WTC11 (cell line): ENCODE measurements at regions not wholly inside any gene's neighbourhood (a gene's known extent, or its start where the extent isn't known, plus 50 kb on each side); places are given as distances from the start of the nearest gene placed in this dataset.

Experiments
- ATAC-seq: fragments of 200-7000 bp; cut with Tn5 transposase; 2 replicates; pipeline ENCODE4 v1.10.0; 2021; ENCODE audit warnings: mild to moderate bottlenecking, moderate library complexity
- CTCF ChIA-PET: fragments of 300-600 bp; sonication (Branson Sonifier 250); formaldehyde crosslinking; loops from one replicate; lab custom pipeline; 2021; ENCODE audit warnings: antibody characterized with exemption; lab: Charles Lee
- POLR2A ChIA-PET: fragments of 350-600 bp; sonication (Branson Sonifier 250); formaldehyde crosslinking; loops from one replicate; lab custom pipeline; 2021; ENCODE audit warnings: antibody characterized with exemption; lab: Charles Lee
- DNase-seq: peaks from one replicate; pipeline ENCODE4 v3.0.0; 2021; ENCODE audit warnings: low spot score
- H3K27ac Mint-ChIP-seq: 2 replicates; pipeline ENCODE4 v1.8.0; 2021; ENCODE audit warnings: mixed read lengths
- H3K27me3 Mint-ChIP-seq: 2 replicates; pipeline ENCODE4 v1.8.0; 2021; ENCODE audit warnings: low read depth, mild to moderate bottlenecking, moderate library complexity, mixed read lengths
- H3K36me3 Mint-ChIP-seq: 2 replicates; pipeline ENCODE4 v1.8.0; 2021; ENCODE audit warnings: mixed read lengths
- H3K4me1 Mint-ChIP-seq: 2 replicates; pipeline ENCODE4 v1.8.0; 2022; ENCODE audit warnings: mixed read lengths
- H3K4me3 Mint-ChIP-seq: 2 replicates; pipeline ENCODE4 v1.8.0; 2021; ENCODE audit warnings: mild to moderate bottlenecking, moderate library complexity, mixed read lengths
- H3K9me3 Mint-ChIP-seq: 2 replicates; pipeline ENCODE4 v1.8.0; 2021; ENCODE audit warnings: mixed read lengths
- ATF1 ChIP-seq: sonication (generic); formaldehyde crosslinking; IDR thresholded peaks from 2 replicates; pipeline ENCODE4 v1.8.1; 2023; ENCODE audit warnings: mild to moderate bottlenecking, moderate library complexity, missing genetic modification reagents
- ATF6 ChIP-seq: sonication (generic); formaldehyde crosslinking; IDR thresholded peaks from 2 replicates; pipeline ENCODE4 v1.8.1; 2023; ENCODE audit warnings: mild to moderate bottlenecking, missing genetic modification reagents
- CBFB ChIP-seq: sonication (generic); formaldehyde crosslinking; IDR thresholded peaks from 2 replicates; pipeline ENCODE4 v1.8.1; 2022; ENCODE audit warnings: mild to moderate bottlenecking, low read depth, missing genetic modification reagents
- E2F1 ChIP-seq: sonication (generic); formaldehyde crosslinking; IDR thresholded peaks from 2 replicates; pipeline ENCODE4 v1.8.0; 2022; ENCODE audit warnings: mild to moderate bottlenecking, missing genetic modification reagents
- E2F4 ChIP-seq: sonication (generic); formaldehyde crosslinking; IDR thresholded peaks from 2 replicates; pipeline ENCODE4 v1.8.1; 2022; ENCODE audit warnings: low read depth, mild to moderate bottlenecking, moderate library complexity, missing genetic modification reagents, borderline replicate concordance
- ELF4 ChIP-seq: sonication (generic); formaldehyde crosslinking; IDR thresholded peaks from 2 replicates; pipeline ENCODE4 v1.8.1; 2022; ENCODE audit warnings: low read depth, mild to moderate bottlenecking, moderate library complexity, missing genetic modification reagents
- ERG ChIP-seq: fragments of 250-450 bp; sonication (Bioruptor Pico); IDR thresholded peaks from 2 replicates; pipeline ENCODE4 v1.8.0; 2021; ENCODE audit warnings: mild to moderate bottlenecking
- ETV6 ChIP-seq: sonication (generic); formaldehyde crosslinking; IDR thresholded peaks from 2 replicates; pipeline ENCODE4 v1.8.1; 2022; ENCODE audit warnings: mild to moderate bottlenecking, missing genetic modification reagents
- GRHL2 ChIP-seq: fragments of 250-450 bp; sonication (Bioruptor Pico); IDR thresholded peaks from 2 replicates; pipeline ENCODE4 v1.8.0; 2022; ENCODE audit warnings: mild to moderate bottlenecking, moderate library complexity; ENCODE audit not compliant: insufficient replicate concordance, severe bottlenecking
- GTF2I ChIP-seq: fragments of 250-450 bp; sonication (Bioruptor Pico); conservative IDR thresholded peaks from 2 replicates; pipeline ENCODE4 v1.4.0; 2021; ENCODE audit warnings: mild to moderate bottlenecking
- NFATC4 ChIP-seq: fragments of 250-450 bp; sonication (Bioruptor Pico); IDR thresholded peaks from 2 replicates; pipeline ENCODE4 v1.9.0; 2021; ENCODE audit warnings: mild to moderate bottlenecking
- NFYB ChIP-seq: sonication (generic); formaldehyde crosslinking; conservative IDR thresholded peaks from 2 replicates; pipeline ENCODE4 v1.8.0; 2022; ENCODE audit warnings: low read depth, missing genetic modification reagents
- NR2C2 ChIP-seq: sonication (generic); formaldehyde crosslinking; IDR thresholded peaks from 2 replicates; pipeline ENCODE4 v1.8.0; 2022; ENCODE audit warnings: mild to moderate bottlenecking, missing genetic modification reagents
- PREB ChIP-seq: sonication (generic); formaldehyde crosslinking; IDR thresholded peaks from 2 replicates; pipeline ENCODE4 v1.8.1; 2022; ENCODE audit warnings: mild to moderate bottlenecking, missing genetic modification reagents, moderate library complexity, borderline replicate concordance
- SMAD4 ChIP-seq: sonication (generic); formaldehyde crosslinking; IDR thresholded peaks from 2 replicates; pipeline ENCODE4 v1.8.0; 2022; ENCODE audit warnings: mild to moderate bottlenecking, missing genetic modification reagents
- SOX15 ChIP-seq: fragments of 250-450 bp; sonication (Bioruptor Pico); IDR thresholded peaks from 2 replicates; pipeline ENCODE4 v1.9.0; 2021; ENCODE audit warnings: mild to moderate bottlenecking
- SP1 ChIP-seq: sonication (generic); formaldehyde crosslinking; conservative IDR thresholded peaks from 2 replicates; pipeline ENCODE4 v1.8.1; 2022; ENCODE audit warnings: missing genetic modification reagents
- STAT6 ChIP-seq: sonication (generic); formaldehyde crosslinking; conservative IDR thresholded peaks from 2 replicates; pipeline ENCODE4 v1.8.1; 2023; ENCODE audit warnings: mild to moderate bottlenecking, low read depth, missing genetic modification reagents, moderate library complexity
- TEAD1 ChIP-seq: sonication (generic); formaldehyde crosslinking; IDR thresholded peaks from 2 replicates; pipeline ENCODE4 v1.8.0; 2022; ENCODE audit warnings: mild to moderate bottlenecking, missing genetic modification reagents
- USF1 ChIP-seq: sonication (generic); formaldehyde crosslinking; IDR thresholded peaks from 2 replicates; pipeline ENCODE4 v1.8.0; 2022; ENCODE audit warnings: mild to moderate bottlenecking, missing genetic modification reagents
- ZBTB21 ChIP-seq: sonication (generic); formaldehyde crosslinking; IDR thresholded peaks from 2 replicates; pipeline ENCODE4 v1.8.1; 2023; ENCODE audit warnings: mild to moderate bottlenecking, missing genetic modification reagents, borderline replicate concordance
- ZNF121 ChIP-seq: sonication (generic); formaldehyde crosslinking; IDR thresholded peaks from 2 replicates; pipeline ENCODE4 v1.8.0; 2023; ENCODE audit warnings: missing genetic modification reagents
- ZNF219 ChIP-seq: sonication (generic); formaldehyde crosslinking; IDR thresholded peaks from 2 replicates; pipeline ENCODE4 v1.8.0; 2023; ENCODE audit warnings: missing genetic modification reagents, mild to moderate bottlenecking, borderline replicate concordance
- ZNF263 ChIP-seq: sonication (generic); formaldehyde crosslinking; IDR thresholded peaks from 2 replicates; pipeline ENCODE4 v1.8.1; 2022; ENCODE audit warnings: low read depth, mild to moderate bottlenecking, moderate library complexity, missing genetic modification reagents
- ZNF396 ChIP-seq: fragments of 250-450 bp; sonication (Bioruptor Pico); IDR thresholded peaks from 2 replicates; pipeline ENCODE4 v1.8.0; 2021; ENCODE audit warnings: mild to moderate bottlenecking, moderate library complexity, borderline replicate concordance

- ATAC-seq: no peak
- ChIA-PET POLR2A (no interaction called here), CTCF (no interaction called here)
- Mint-ChIP-seq H3K4me1 (no peaks in the 10 kb centered on the region), H3K9me3 (peaks cover 14% of the 10 kb centered on the region), H3K4me3 (no peak overlapping the region), H3K27me3 (no peaks in the 10 kb centered on the region), H3K27ac (no peak overlapping the region), H3K36me3 (peaks cover 5% of the 10 kb centered on the region)
- DNase-seq: no peak
- no peak for TF ChIP-seq CBFB (CRISPR knock-in tag)
- TF ChIP-seq ZNF121: no peak
- no peak for TF ChIP-seq ATF6 (CRISPR knock-in tag)
- TF ChIP-seq SP1 (CRISPR knock-in tag): no peak
- TF ChIP-seq GRHL2 (CRISPR knock-in tag): no peak
- no peak for TF ChIP-seq NFATC4 (CRISPR knock-in tag)
- TF ChIP-seq STAT6: no peak
- no peak for TF ChIP-seq ERG (CRISPR knock-in tag)
- TF ChIP-seq ATF1 (CRISPR knock-in tag): no peak
- TF ChIP-seq TEAD1 (CRISPR knock-in tag): no peak
- TF ChIP-seq SOX15 (CRISPR knock-in tag): no peak
- TF ChIP-seq ZNF263 (CRISPR knock-in tag): no peak
- no peak for TF ChIP-seq E2F1 (CRISPR knock-in tag)
- no peak for TF ChIP-seq ZNF219
- no peak for TF ChIP-seq E2F4 (CRISPR knock-in tag)
- no peak for TF ChIP-seq ELF4
- TF ChIP-seq SMAD4 (CRISPR knock-in tag): no peak
- no peak for TF ChIP-seq NR2C2 (CRISPR knock-in tag)
- TF ChIP-seq ETV6 (CRISPR knock-in tag): no peak
- TF ChIP-seq NFYB: no peak
These were observed 188.4 kb downstream of the TBX18 start for GRCh38 chr6:84576029-84576428.

GRCh38 chr6:84575264-84575663 is 189.1 kb downstream of the TBX18 start:
- ChIA-PET CTCF (no interaction called here), POLR2A (no interaction called here)
- DNase-seq (no peak), ATAC-seq (no peak)
- Mint-ChIP-seq H3K27ac (no peak overlapping the region), H3K4me3 (no peak overlapping the region), H3K4me1 (no peaks in the 10 kb centered on the region), H3K27me3 (no peaks in the 10 kb centered on the region), H3K9me3 (peaks cover 14% of the 10 kb centered on the region), H3K36me3 (peaks cover 5% of the 10 kb centered on the region)
- TF ChIP-seq ZNF219 (no peak), ZBTB21 (no peak), ZNF263 (CRISPR knock-in tag) (no peak), GTF2I (CRISPR knock-in tag) (no peak), ZNF396 (CRISPR knock-in tag) (no peak), USF1 (CRISPR knock-in tag) (no peak), PREB (no peak)
